Large intestine (tissue), 3 donors: ENCODE measurements at regions not wholly inside any gene's neighbourhood (a gene's known extent, or its start where the extent isn't known, plus 50 kb on each side); places are given as distances from the start of the nearest gene placed in this dataset.
"Not testable (repeated sequence)": the region's sequence is repeated elsewhere in the genome, so short reads cannot be mapped to it uniquely, and the experiment has no call there.

ENCODE experiments used
- DNase-seq, 2 donors: peaks; one replicate each; pipeline versions ENCODE4 v3.0.0 to v3.0.0-alpha.2; 2013
- H3K27ac ChIP-seq: one replicate; pipeline ENCODE4 v1.5.1; 2013; ENCODE audit warnings: low read length
- H3K27me3 ChIP-seq: 2 replicates; pipeline ENCODE4 v1.6.1; 2013; ENCODE audit warnings: low read length; ENCODE audit not compliant: control insufficient read depth, insufficient read depth
- H3K36me3 ChIP-seq: 2 replicates; pipeline ENCODE4 v1.6.1; 2013; ENCODE audit warnings: low read length; ENCODE audit not compliant: control insufficient read depth, insufficient read depth
- H3K4me1 ChIP-seq: one replicate; pipeline ENCODE4 v1.6.1; 2013; ENCODE audit warnings: low read length; ENCODE audit not compliant: control insufficient read depth, insufficient read depth
- H3K4me3 ChIP-seq: one replicate; pipeline ENCODE4 v1.5.1; 2013; ENCODE audit warnings: low read length
- H3K9me3 ChIP-seq: one replicate; pipeline ENCODE4 v1.6.1; 2013; ENCODE audit warnings: mild to moderate bottlenecking, low read depth, low read length, moderate library complexity; ENCODE audit not compliant: control insufficient read depth
- WGBS: methylation state at CpG from one replicate; pipeline ENCODE4 v1.1.5; 2013; ENCODE audit warnings: low lambda C conversion rate; ENCODE audit not compliant: insufficient coverage; 5-methylcytosine and 5-hydroxymethylcytosine counted together

- no peaks in the 10 kb centered on the region for H3K4me1 ChIP-seq
- H3K4me3 ChIP-seq, result no peak overlapping the region
- no peaks in the 10 kb centered on the region for H3K27me3 ChIP-seq
- WGBS, result 60% methylated on average over 1 of the region's 4 CpGs
- no peaks in the 10 kb centered on the region for H3K36me3 ChIP-seq
- DNase-seq, result no peak
- H3K9me3 ChIP-seq, result no peaks in the 10 kb centered on the region
- no peak overlapping the region for H3K27ac ChIP-seq
Measured at GRCh38 chr5:60497706-60498500, 202.1 kb downstream of the DEPDC1B start.

GRCh38 chr5:60495644-60496520 is 204.1 kb downstream of the DEPDC1B start:
- DNase-seq, result no peak
- Histone ChIP-seq H3K27me3 (no peaks in the 10 kb centered on the region), H3K27ac (no peak overlapping the region), H3K4me1 (no peaks in the 10 kb centered on the region), H3K9me3 (no peaks in the 10 kb centered on the region), H3K36me3 (no peaks in the 10 kb centered on the region), H3K4me3 (no peak overlapping the region)
- WGBS, result 73% methylated on average over 3 of the region's 7 CpGs

- H3K4me1 ChIP-seq, result no peaks in the 10 kb centered on the region
- H3K9me3 ChIP-seq, result no peaks in the 10 kb centered on the region
- no peak overlapping the region for H3K4me3 ChIP-seq
- no peaks in the 10 kb centered on the region for H3K27me3 ChIP-seq
- no peak for DNase-seq
- no peak overlapping the region for H3K27ac ChIP-seq
- H3K36me3 ChIP-seq, result no peaks in the 10 kb centered on the region
Measured at GRCh38 chr5:60494635-60495034, 205.3 kb downstream of the DEPDC1B start.

- H3K27ac ChIP-seq, result no peak overlapping the region
- H3K9me3 ChIP-seq, result no peaks in the 10 kb centered on the region
- H3K36me3 ChIP-seq, result no peaks in the 10 kb centered on the region
- WGBS, result no CpG with 5 or more reads among the region's 3 CpGs
- no peaks in the 10 kb centered on the region for H3K4me1 ChIP-seq
- no peak for DNase-seq
- no peaks in the 10 kb centered on the region for H3K27me3 ChIP-seq
- no peak overlapping the region for H3K4me3 ChIP-seq
Measured at GRCh38 chr5:60494144-60494543, 205.8 kb downstream of the DEPDC1B start.

- Histone ChIP-seq H3K36me3 (no peaks in the 10 kb centered on the region), H3K9me3 (no peaks in the 10 kb centered on the region), H3K4me1 (no peaks in the 10 kb centered on the region), H3K4me3 (no peak overlapping the region), H3K27ac (no peak overlapping the region), H3K27me3 (no peaks in the 10 kb centered on the region)
- DNase-seq, result no peak
- 88% methylated on average over 1 of the region's 2 CpGs for WGBS
Measured at GRCh38 chr5:60493372-60493771, 206.6 kb downstream of the DEPDC1B start.

- no peaks in the 10 kb centered on the region for H3K27me3 ChIP-seq
- no peaks in the 10 kb centered on the region for H3K4me1 ChIP-seq
- H3K4me3 ChIP-seq, result no peak overlapping the region
- no peaks in the 10 kb centered on the region for H3K9me3 ChIP-seq
- no peaks in the 10 kb centered on the region for H3K36me3 ChIP-seq
- DNase-seq, result no peak
- 57% methylated on average over 2 of the region's 2 CpGs for WGBS
- no peak overlapping the region for H3K27ac ChIP-seq
Measured at GRCh38 chr5:60492958-60493357, 207.0 kb downstream of the DEPDC1B start.

- not testable (repeated sequence) for H3K4me3 ChIP-seq, H3K4me1 ChIP-seq, H3K36me3 ChIP-seq, DNase-seq, H3K27me3 ChIP-seq, H3K9me3 ChIP-seq, H3K27ac ChIP-seq
- WGBS, result no CpG with 5 or more reads among the region's 2 CpGs
Measured at GRCh38 chr5:60492358-60492757, 207.6 kb downstream of the DEPDC1B start.

- no peak for DNase-seq
Measured at GRCh38 chr5:60490597-60491166, 209.3 kb downstream of the DEPDC1B start.

GRCh38 chr5:60489856-60490255 is 210.1 kb downstream of the DEPDC1B start:
- Histone ChIP-seq H3K36me3 (no peaks in the 10 kb centered on the region), H3K27me3 (no peaks in the 10 kb centered on the region), H3K4me1 (no peaks in the 10 kb centered on the region), H3K9me3 (no peaks in the 10 kb centered on the region), H3K27ac (no peak overlapping the region), H3K4me3 (no peak overlapping the region)
- WGBS, result no CpG with 5 or more reads among the region's 3 CpGs
- DNase-seq, result no peak

More at GRCh38 chr5:60490597-60491166, 209.3 kb downstream of the DEPDC1B start:
- Histone ChIP-seq H3K4me3 (no peak overlapping the region), H3K9me3 (no peaks in the 10 kb centered on the region), H3K36me3 (no peaks in the 10 kb centered on the region), H3K27ac (no peak overlapping the region), H3K4me1 (no peaks in the 10 kb centered on the region), H3K27me3 (no peaks in the 10 kb centered on the region)
- no CpG with 5 or more reads among the region's 4 CpGs for WGBS

GRCh38 chr5:60489377-60489776 is 210.6 kb downstream of the DEPDC1B start:
- H3K9me3 ChIP-seq, result no peaks in the 10 kb centered on the region
- no peaks in the 10 kb centered on the region for H3K36me3 ChIP-seq
- WGBS, result no CpG with 5 or more reads among the region's 2 CpGs
- no peaks in the 10 kb centered on the region for H3K27me3 ChIP-seq
- no peak overlapping the region for H3K4me3 ChIP-seq
- H3K4me1 ChIP-seq, result no peaks in the 10 kb centered on the region
- no peak overlapping the region for H3K27ac ChIP-seq
- no peak for DNase-seq
